GM12891 (cell line): ENCODE measurements at regions not wholly inside any gene's neighbourhood (a gene's known extent, or its start where the extent isn't known, plus 50 kb on each side); places are given as distances from the start of the nearest gene placed in this dataset.

Experiments used
- POLR2A ChIP-seq: IDR thresholded peaks from 2 replicates; pipeline ENCODE4 v1.6.1; 2011; ENCODE audit warnings: low read depth, low read length, control low read depth
- POLR2AphosphoS5 ChIP-seq: IDR thresholded peaks from 2 replicates; pipeline ENCODE4 v1.6.1; 2011; ENCODE audit warnings: low read depth, low read length, control low read depth
- TAF1 ChIP-seq: IDR thresholded peaks from 2 replicates; pipeline ENCODE4 v1.6.1; 2011; ENCODE audit warnings: low read depth, low read length, control low read depth

- TF ChIP-seq POLR2A (no peak), TAF1 (no peak), POLR2AphosphoS5 (no peak)
Measured at GRCh38 chr15:57777003-57777402, 70.5 kb downstream of the POLR2M start.
